Neural cell (in vitro differentiated cells): ENCODE measurements at regions not wholly inside any gene's neighbourhood (a gene's known extent, or its start where the extent isn't known, plus 50 kb on each side); places are given as distances from the start of the nearest gene placed in this dataset.

ENCODE experiments used
- CTCF ChIP-seq: fragments of 450-650 bp; IDR thresholded peaks from 2 replicates; pipeline ENCODE4 v1.5.1; 2014; ENCODE audit warnings: antibody characterized with exemption, mild to moderate bottlenecking, moderate library complexity; ENCODE audit not compliant: poor library complexity, severe bottlenecking
- EP300 ChIP-seq: fragments of 450-650 bp; conservative IDR thresholded peaks from 2 replicates; pipeline ENCODE4 v1.6.1; 2014; ENCODE audit warnings: antibody characterized with exemption, mild to moderate bottlenecking, moderate library complexity; ENCODE audit not compliant: poor library complexity, severe bottlenecking
- EZH2 ChIP-seq: fragments of 200-600, 300-800 bp; shearing (Covaris generic), sonication (generic); IDR thresholded peaks from 2 replicates; pipeline ENCODE4 v1.6.1; 2014; ENCODE audit warnings: antibody characterized with exemption, low read length, borderline replicate concordance, mild to moderate bottlenecking; ENCODE audit not compliant: insufficient read depth, poor library complexity, severe bottlenecking
- MXI1 ChIP-seq: fragments of 450-650 bp; conservative IDR thresholded peaks from 2 replicates; pipeline ENCODE4 v1.6.1; 2014; ENCODE audit warnings: antibody characterized with exemption, mild to moderate bottlenecking; ENCODE audit not compliant: poor library complexity, severe bottlenecking
- POLR2AphosphoS5 ChIP-seq: IDR thresholded peaks from 2 replicates; pipeline ENCODE4 v1.6.1; 2012
- RAD21 ChIP-seq: fragments of 450-650 bp; conservative IDR thresholded peaks from 2 replicates; pipeline ENCODE4 v1.6.1; 2014; ENCODE audit warnings: antibody characterized with exemption, mild to moderate bottlenecking, moderate library complexity
- SMC3 ChIP-seq: fragments of 450-650 bp; conservative IDR thresholded peaks from 2 replicates; pipeline ENCODE4 v1.6.1; 2014; ENCODE audit warnings: antibody characterized with exemption, mild to moderate bottlenecking, moderate library complexity; ENCODE audit not compliant: poor library complexity
- TAF1 ChIP-seq: IDR thresholded peaks from 2 replicates; pipeline ENCODE4 v1.6.1; 2012; ENCODE audit warnings: low read depth

GRCh38 chr3:139197251-139197650, 146.6 kb upstream of the MRPS22 start:
- TF ChIP-seq EZH2: no peak
- TF ChIP-seq CTCF: no peak
- TF ChIP-seq POLR2AphosphoS5: no peak
- TF ChIP-seq TAF1: no peak
- no peak for TF ChIP-seq EP300
- no peak for TF ChIP-seq SMC3
- no peak for TF ChIP-seq MXI1
- no peak for TF ChIP-seq RAD21
